Neural cell (in vitro differentiated cells): ENCODE measurements at regions not wholly inside any gene's neighbourhood (a gene's known extent, or its start where the extent isn't known, plus 50 kb on each side); places are given as distances from the start of the nearest gene placed in this dataset.
"Not testable (repeated sequence)": the region's sequence is repeated elsewhere in the genome, so short reads cannot be mapped to it uniquely, and the experiment has no call there.

ENCODE experiments used
- H2AFZ ChIP-seq: fragments of 200-600, 300-800 bp; sonication (generic), shearing (Covaris generic); 2 replicates; pipeline ENCODE4 v1.6.0; 2014; ENCODE audit warnings: low read depth, mild to moderate bottlenecking, antibody characterized with exemption, low read length, moderate library complexity
- H3F3A ChIP-seq: fragments of 200-600 bp; shearing (Covaris generic); 2 replicates; pipeline ENCODE4 v1.6.1; 2016; ENCODE audit warnings: mild to moderate bottlenecking, moderate library complexity, mixed read lengths, antibody characterized with exemption, low read length; ENCODE audit not compliant: insufficient read depth, poor library complexity, severe bottlenecking
- H3K27ac ChIP-seq: fragments of 200-600, 300-800 bp; sonication (generic), shearing (Covaris generic); 2 replicates; pipeline ENCODE4 v1.5.1; 2014; ENCODE audit warnings: mild to moderate bottlenecking, low read length, moderate library complexity
- H3K27me3 ChIP-seq: fragments of 300-800, 200-600 bp; sonication (generic), shearing (Covaris generic); 2 replicates; pipeline ENCODE4 v1.6.0; 2014; ENCODE audit warnings: mild to moderate bottlenecking, low read depth, low read length, moderate library complexity; ENCODE audit not compliant: insufficient read depth
- H3K36me3 ChIP-seq: fragments of 300-800, 200-600 bp; sonication (generic), shearing (Covaris generic); 2 replicates; pipeline ENCODE4 v1.5.1; 2014; ENCODE audit warnings: mild to moderate bottlenecking, antibody characterized with exemption, low read length, moderate library complexity; ENCODE audit not compliant: insufficient read depth
- H3K4me2 ChIP-seq: fragments of 300-800, 200-600 bp; sonication (generic), shearing (Covaris generic); 2 replicates; pipeline ENCODE4 v1.6.0; 2014; ENCODE audit warnings: mild to moderate bottlenecking, low read length
- H3K4me3 ChIP-seq: fragments of 300-800, 200-600 bp; sonication (generic), shearing (Covaris generic); 2 replicates; pipeline ENCODE4 v1.5.1; 2014; ENCODE audit warnings: mild to moderate bottlenecking, low read length, moderate library complexity
- H3K79me2 ChIP-seq: fragments of 200-600 bp; shearing (Covaris generic); replicated peaks from 2 replicates; pipeline ENCODE4 v1.6.0; 2014; ENCODE audit warnings: mild to moderate bottlenecking, low read length, moderate library complexity; ENCODE audit not compliant: insufficient read depth
- H3K9ac ChIP-seq: fragments of 300-800, 200-600 bp; sonication (generic), shearing (Covaris generic); 2 replicates; pipeline ENCODE4 v1.6.1; 2016; ENCODE audit warnings: mild to moderate bottlenecking, low read length, mixed read lengths
- H3K9me2 ChIP-seq: fragments of 200-600 bp; shearing (Covaris generic); 2 replicates; pipeline ENCODE4 v1.6.1; 2016; ENCODE audit warnings: mild to moderate bottlenecking, low read length, mixed read lengths; ENCODE audit not compliant: insufficient read depth
- H3K9me3 ChIP-seq: fragments of 200-600, 300-800 bp; sonication (generic), shearing (Covaris generic); 2 replicates; pipeline ENCODE4 v1.6.1; 2016; ENCODE audit warnings: mild to moderate bottlenecking, mixed run types, low read length, moderate library complexity, mixed read lengths
- H4K20me1 ChIP-seq: fragments of 200-600 bp; shearing (Covaris generic); 2 replicates; pipeline ENCODE4 v1.6.1; 2016; ENCODE audit warnings: mild to moderate bottlenecking, mixed run types; ENCODE audit not compliant: insufficient read depth
- CTCF ChIP-seq: fragments of 450-650 bp; IDR thresholded peaks from 2 replicates; pipeline ENCODE4 v1.5.1; 2014; ENCODE audit warnings: antibody characterized with exemption, mild to moderate bottlenecking, moderate library complexity; ENCODE audit not compliant: poor library complexity, severe bottlenecking
- EP300 ChIP-seq: fragments of 450-650 bp; conservative IDR thresholded peaks from 2 replicates; pipeline ENCODE4 v1.6.1; 2014; ENCODE audit warnings: antibody characterized with exemption, mild to moderate bottlenecking, moderate library complexity; ENCODE audit not compliant: poor library complexity, severe bottlenecking
- EZH2 ChIP-seq: fragments of 200-600, 300-800 bp; shearing (Covaris generic), sonication (generic); IDR thresholded peaks from 2 replicates; pipeline ENCODE4 v1.6.1; 2014; ENCODE audit warnings: antibody characterized with exemption, low read length, borderline replicate concordance, mild to moderate bottlenecking; ENCODE audit not compliant: insufficient read depth, poor library complexity, severe bottlenecking
- MXI1 ChIP-seq: fragments of 450-650 bp; conservative IDR thresholded peaks from 2 replicates; pipeline ENCODE4 v1.6.1; 2014; ENCODE audit warnings: antibody characterized with exemption, mild to moderate bottlenecking; ENCODE audit not compliant: poor library complexity, severe bottlenecking
- POLR2AphosphoS5 ChIP-seq: IDR thresholded peaks from 2 replicates; pipeline ENCODE4 v1.6.1; 2012
- RAD21 ChIP-seq: fragments of 450-650 bp; conservative IDR thresholded peaks from 2 replicates; pipeline ENCODE4 v1.6.1; 2014; ENCODE audit warnings: antibody characterized with exemption, mild to moderate bottlenecking, moderate library complexity
- REST ChIP-seq: IDR thresholded peaks from 2 replicates; pipeline ENCODE4 v1.6.1; 2012; ENCODE audit warnings: borderline replicate concordance
- SMC3 ChIP-seq: fragments of 450-650 bp; conservative IDR thresholded peaks from 2 replicates; pipeline ENCODE4 v1.6.1; 2014; ENCODE audit warnings: antibody characterized with exemption, mild to moderate bottlenecking, moderate library complexity; ENCODE audit not compliant: poor library complexity
- TAF1 ChIP-seq: IDR thresholded peaks from 2 replicates; pipeline ENCODE4 v1.6.1; 2012; ENCODE audit warnings: low read depth

GRCh38 chrX:149420566-149420965 is 84.5 kb downstream of the IDS start:
- H3F3A ChIP-seq, H3K27me3 ChIP-seq, H3K9me2 ChIP-seq, H2AFZ ChIP-seq, H3K9me3 ChIP-seq, H3K4me2 ChIP-seq, H3K4me3 ChIP-seq, H3K36me3 ChIP-seq, H3K27ac ChIP-seq, H3K9ac ChIP-seq, H3K79me2 ChIP-seq, H4K20me1 ChIP-seq: not testable (repeated sequence)

GRCh38 chrX:149398027-149398426 is 107.1 kb downstream of the IDS start:
- Histone ChIP-seq H3K27ac (no peak overlapping the region), H3K36me3 (no peaks in the 10 kb centered on the region), H3K9me3 (no peaks in the 10 kb centered on the region), H4K20me1 (no peaks in the 10 kb centered on the region), H3K9ac (no peak overlapping the region), H3F3A (no peaks in the 10 kb centered on the region), H2AFZ (no peak overlapping the region), H3K4me3 (no peak overlapping the region), H3K27me3 (no peaks in the 10 kb centered on the region), H3K4me2 (no peak overlapping the region), H3K9me2 (no peaks in the 10 kb centered on the region), H3K79me2 (no peaks in the 10 kb centered on the region)
- TF ChIP-seq CTCF = no peak
- no peak for TF ChIP-seq EZH2
- no peak for TF ChIP-seq TAF1
- TF ChIP-seq SMC3 = no peak
- TF ChIP-seq REST = no peak
- no peak for TF ChIP-seq POLR2AphosphoS5
- no peak for TF ChIP-seq EP300
- TF ChIP-seq RAD21 = no peak
- no peak for TF ChIP-seq MXI1

- Histone ChIP-seq H3K27me3 (no peaks in the 10 kb centered on the region), H3K36me3 (no peaks in the 10 kb centered on the region), H2AFZ (no peak overlapping the region), H3K4me3 (no peak overlapping the region), H3K9ac (no peak overlapping the region), H3F3A (no peaks in the 10 kb centered on the region), H3K79me2 (no peaks in the 10 kb centered on the region), H3K9me3 (no peaks in the 10 kb centered on the region), H3K9me2 (no peaks in the 10 kb centered on the region), H3K4me2 (no peak overlapping the region), H3K27ac (no peak overlapping the region), H4K20me1 (no peaks in the 10 kb centered on the region)
- TF ChIP-seq RAD21 (no peak), EZH2 (no peak), SMC3 (no peak), EP300 (no peak), CTCF (no peak), TAF1 (no peak), REST (no peak), MXI1 (no peak), POLR2AphosphoS5 (no peak)
Observed at GRCh38 chrX:149392921-149393320, 112.2 kb downstream of the IDS start.
